HTR-8/SVneo (cell line): ENCODE measurements at regions not wholly inside any gene's neighbourhood (a gene's known extent, or its start where the extent isn't known, plus 50 kb on each side); places are given as distances from the start of the nearest gene placed in this dataset.

Experiments
- DNase-seq: peaks from one replicate; pipeline ENCODE4 v3.0.0; 2011; ENCODE audit warnings: low spot score, mixed read lengths; ENCODE audit not compliant: insufficient read length
- FAIRE-seq: peaks from 2 replicates; lab custom pipeline; 2011; peaks lifted over from hg19 to GRCh38; lab: Jason Lieb, UNC

DNA sequence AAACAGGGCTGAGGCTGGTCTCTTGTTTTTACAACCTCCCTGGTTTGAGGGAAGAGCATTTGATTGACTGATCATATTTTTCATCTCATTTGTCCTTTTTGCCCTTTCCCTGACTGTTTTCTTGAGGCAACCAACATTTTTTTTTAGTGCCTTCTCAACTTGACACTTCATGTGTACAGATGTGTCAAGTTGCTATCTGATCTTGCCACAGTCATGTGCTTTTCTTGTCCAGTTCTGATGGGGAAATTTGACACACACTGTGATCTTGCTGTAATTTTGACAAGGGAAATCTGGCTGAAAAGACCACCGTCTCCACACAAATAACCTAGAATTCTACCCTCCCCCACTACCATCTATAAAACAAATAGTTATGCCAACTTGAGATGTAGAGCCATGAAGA, 329.6 kb downstream of the KCTD12 start:
- FAIRE-seq (no peak), DNase-seq (no peak)

DNA sequence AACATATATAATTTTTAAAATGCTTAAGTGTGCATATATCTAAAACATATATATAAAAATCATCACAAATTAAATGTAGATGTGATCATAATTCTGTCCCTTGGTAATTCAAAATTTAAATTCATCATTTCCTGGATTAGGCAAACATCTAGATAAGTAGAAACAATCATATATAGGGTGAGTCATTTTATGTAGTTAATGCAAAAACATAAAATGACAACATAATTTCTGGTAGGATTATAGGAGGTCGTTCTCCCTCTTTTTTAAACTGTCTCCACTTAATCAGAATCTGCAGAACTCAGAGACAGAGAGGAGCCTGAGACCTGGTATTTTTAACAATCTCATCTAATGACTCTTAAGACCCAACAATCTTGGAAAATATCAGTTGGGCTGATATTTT, 333.4 kb downstream of the KCTD12 start:
- FAIRE-seq (no peak), DNase-seq (no peak)

DNA sequence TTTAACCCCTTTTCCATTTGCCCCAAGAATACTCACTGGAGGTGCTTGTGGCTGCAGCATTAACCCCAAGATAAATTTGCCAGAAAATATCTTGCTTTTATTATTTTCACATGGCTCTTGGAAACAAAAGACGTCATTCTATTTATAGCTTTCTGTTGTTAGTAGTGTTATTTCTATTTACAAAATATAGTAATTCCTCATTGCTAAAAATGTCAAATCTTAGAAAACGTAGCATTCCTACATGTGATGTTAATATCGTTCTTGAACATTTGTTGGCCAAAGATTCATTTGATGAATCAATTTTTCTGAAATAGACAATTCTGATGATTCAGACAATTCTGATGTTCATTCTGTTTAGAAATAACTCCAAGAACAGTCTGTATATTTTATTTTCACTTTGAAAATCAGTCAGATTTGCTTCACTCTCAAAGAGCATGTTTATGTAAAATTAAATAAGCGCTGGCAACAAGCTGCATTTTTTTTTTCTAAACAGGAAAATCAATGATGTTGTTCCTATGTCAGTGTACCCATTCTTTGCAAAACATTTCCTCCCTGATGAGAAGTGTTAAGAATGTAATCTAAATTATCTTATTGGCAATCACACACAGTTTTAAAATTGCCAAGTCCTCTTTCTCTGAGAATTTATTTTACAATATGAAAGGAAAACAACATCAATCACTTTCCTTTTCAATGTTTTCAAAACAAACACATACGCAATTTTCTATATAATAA, 334.0 kb downstream of the KCTD12 start:
- no peak for FAIRE-seq

DNA sequence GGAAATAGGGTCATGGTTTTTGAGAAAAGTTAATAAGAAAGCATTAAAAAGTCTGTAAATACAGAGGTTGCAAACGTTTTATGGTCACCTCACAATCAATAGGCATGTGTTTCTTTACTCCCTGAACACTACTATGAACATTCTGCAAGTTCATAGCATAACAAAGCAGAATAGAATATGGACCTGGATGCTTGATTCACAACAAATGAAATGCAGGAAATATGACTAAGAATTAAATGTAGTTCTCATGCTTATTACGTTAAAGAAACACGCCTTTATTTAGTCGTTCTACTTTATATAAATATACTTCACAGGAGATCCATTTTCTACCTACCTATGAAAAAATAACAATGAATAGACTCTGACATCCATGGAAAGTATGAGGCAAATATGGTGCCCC, 344.0 kb downstream of the KCTD12 start:
- DNase-seq (no peak), FAIRE-seq (no peak)

More for the DNA sequence above, 334.0 kb downstream of the KCTD12 start:
- no peak for DNase-seq

DNA sequence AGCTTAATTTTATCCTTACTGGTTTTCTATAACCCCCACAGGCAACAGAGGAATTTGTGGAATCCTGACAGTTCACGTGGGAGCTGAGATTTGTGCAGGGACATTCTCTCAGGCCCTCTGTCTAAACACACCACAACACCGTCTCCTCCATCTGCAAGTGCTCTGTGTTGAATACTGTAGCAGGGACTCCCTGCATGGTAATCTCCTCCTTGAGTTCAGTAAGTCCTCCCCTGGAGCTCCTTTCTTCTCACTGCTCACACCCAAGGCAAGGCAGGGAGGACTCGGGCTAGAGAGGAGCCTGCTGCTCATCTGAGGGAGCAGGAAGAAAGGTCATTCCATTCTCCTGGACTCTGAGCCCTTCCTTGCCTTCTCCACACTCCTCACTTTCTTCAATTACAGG, 348.2 kb downstream of the KCTD12 start:
- no peak for FAIRE-seq
- DNase-seq: no peak

DNA sequence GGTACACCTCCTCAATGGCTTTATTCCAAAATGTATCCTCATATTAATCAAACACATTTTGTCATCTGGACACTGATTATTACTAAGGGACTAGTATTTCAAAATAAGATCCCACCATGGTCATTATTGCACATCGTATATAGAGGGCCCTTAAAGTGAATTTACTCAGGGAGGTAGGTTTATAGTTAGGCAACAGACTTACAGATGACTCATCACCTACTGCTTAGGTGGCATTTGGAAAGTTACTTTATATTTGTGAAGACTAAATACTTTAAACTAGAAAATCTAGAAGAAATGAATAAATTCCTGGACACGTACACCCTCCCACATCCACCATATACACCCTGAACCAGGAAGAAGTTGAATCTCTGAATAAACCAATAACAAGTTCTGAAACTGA, 353.0 kb downstream of the KCTD12 start:
- no peak for FAIRE-seq
- no peak for DNase-seq

DNA sequence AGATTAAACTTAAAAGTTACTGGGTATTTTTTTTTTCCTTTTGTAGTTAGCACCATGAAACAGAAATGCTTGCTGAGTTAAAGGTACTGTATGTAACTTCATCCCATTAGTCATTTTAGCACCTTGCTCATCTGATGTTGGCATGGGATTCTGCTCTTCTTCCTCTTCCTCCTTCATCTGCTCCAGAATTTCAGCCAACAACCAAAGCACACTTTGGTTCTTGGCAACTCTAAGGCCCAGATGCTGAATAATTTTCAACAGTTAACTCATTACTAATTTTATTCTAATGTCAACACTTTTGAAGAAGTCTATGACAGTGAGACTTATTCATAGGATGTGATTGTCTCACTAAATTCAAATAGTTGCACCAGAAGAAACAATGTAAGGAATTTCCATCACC, 359.2 kb downstream of the KCTD12 start:
- DNase-seq: no peak
- no peak for FAIRE-seq

DNA sequence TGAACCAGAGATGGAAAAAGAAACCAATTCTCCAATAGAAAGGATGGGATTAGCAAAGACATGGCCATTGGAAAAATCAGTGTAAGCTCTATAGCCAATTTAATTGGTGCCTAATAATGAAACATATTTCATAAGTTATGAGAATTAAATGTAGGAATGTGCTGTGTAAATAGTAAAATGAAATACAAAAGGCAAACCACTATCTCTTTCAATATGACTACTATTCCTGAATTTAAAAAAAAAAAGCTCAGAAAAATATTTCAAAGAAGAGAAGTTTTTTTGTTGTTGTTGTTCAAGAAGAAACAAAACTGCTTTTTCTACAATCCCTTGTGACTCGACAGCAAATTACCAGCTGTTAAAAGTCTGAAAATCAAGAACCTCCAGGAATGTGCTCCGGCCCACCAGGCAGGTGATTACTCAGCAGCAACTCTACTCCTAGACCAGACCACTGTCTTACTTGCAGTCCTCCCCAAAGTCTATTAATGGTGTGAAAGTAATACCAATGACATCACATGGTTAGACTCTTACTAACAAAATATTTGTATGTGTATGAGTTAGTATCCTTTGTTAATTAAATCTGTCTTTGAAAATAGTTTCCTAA, 362.4 kb downstream of the KCTD12 start:
- DNase-seq (no peak), FAIRE-seq (no peak)

DNA sequence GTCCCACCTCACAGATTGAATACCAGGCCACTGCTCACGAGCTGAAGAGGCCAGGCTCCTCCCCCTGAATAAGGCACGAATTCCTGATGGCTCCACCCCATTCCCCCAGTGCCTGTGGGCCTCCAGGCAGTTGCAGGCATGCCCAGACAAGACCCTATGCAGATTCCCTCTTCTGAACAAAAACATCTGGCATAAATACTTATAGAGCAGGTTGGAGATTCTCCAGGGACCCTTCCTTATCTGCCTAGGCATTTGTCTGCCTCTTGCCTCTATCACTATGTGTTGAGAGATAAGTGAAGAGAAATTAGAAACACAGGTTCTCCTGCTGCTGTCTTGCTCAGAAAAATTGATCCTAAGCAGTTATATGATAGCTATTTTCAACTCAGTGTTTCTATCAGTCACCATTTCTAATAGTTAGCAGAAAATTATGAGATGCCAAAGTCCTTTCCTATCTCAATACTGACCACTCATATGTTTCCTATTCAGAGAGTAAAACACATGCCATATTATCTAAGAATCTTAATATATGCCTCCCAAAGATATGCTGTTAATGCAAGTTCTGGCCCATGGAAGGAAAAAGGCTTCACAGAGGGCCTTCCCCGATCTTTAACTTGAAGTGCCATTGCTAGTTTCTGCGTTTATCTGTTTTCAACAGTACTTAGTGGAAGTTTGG, 364.0 kb downstream of the KCTD12 start:
- FAIRE-seq (no peak), DNase-seq (no peak)

DNA sequence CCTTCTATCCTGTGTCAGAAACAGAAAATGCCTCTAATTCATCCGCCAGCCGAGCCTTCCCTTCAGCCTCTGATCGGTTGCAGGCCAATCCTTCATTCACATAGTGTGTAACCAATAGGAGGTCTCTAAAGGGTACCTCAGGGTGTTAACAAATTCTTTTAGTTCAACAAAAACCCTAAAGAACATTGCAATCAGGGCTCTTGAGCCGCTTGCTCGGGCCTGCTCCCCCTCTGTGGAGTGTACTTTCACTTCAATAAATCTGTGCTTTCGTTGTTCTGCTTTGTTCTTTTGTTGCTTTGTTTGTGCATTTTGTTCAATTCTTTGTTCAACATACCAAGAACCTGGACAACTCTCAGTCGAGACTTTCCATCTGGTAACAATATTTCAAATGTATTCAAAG, 366.5 kb downstream of the KCTD12 start:
- no peak for DNase-seq
- FAIRE-seq: no peak

DNA sequence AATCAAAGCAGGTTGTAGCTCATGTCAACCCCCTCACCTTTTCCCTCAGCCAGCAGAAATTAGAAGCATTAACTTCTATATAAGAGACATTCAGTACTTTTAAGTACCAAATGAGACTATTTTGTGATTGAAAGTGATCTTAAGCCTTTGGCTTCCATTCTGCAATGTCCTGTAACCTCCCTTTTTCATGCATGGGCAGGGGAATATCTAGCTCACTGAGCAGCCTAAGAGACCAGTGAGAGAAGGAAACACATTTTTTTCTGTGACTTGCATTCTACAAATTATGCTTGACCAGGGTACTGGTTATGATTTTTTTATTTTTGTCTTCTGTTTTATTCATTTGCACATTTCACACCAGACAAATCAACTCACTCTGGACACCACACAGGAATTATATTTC, 369.6 kb downstream of the KCTD12 start:
- no peak for DNase-seq
- FAIRE-seq: no peak

DNA sequence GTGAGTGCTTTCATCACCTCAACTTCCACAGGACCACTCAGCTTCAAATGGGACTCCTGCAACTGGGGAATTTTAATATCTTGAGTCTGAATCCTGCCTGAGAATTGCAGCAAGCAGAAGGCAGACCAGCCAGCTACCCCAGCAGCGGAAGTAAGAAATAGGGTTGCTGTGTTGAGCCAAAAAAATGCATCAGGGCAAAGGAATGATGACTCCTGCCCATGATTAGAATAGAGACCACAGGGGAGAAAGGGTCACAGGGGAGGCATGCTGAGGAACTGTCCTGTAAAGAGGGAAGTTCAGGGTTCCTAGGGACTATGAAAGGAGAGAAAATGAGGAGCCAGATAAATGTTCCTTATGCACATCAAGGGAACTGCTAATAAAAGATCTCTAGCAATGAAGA, 370.2 kb downstream of the KCTD12 start:
- no peak for FAIRE-seq
- DNase-seq: peak; percentile 2

DNA sequence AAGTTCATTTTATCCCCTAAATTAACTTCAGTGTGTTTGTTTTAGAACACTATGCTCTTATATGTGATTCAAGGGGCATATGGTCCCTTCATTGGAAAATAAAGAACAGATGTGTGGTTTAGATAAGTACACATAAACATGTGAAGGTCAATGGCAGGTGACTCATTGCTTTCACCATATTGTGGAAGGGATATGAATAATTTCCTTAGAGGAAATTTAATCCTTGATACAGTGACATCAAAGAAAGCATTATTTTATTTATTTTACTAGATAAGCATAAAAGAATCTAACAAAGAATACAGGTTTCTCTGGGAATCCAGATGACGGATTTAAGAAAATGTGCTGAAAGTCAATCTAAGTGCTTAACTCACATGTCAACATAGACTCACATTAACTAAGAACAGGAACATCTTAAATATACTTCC, 373.5 kb downstream of the KCTD12 start:
- DNase-seq: no peak
- FAIRE-seq: no peak

DNA sequence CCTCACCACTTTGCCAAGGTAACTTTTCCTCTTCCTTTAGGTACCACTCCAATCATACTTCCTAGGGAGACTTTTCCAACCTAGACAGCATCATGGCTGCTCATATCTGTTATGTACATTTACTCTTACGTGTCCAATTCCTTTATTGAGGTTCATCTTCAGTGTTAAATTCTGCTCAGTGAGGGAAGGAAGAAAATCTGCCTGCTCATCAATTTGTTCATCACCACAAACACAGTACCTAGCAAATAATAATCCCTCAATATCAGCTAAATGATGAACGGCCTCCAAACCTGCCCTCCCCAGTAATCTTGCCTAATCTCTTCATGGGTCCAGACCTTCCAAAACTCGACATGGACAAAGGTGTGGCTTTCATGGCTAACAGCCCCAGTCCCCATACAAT, 380.8 kb downstream of the KCTD12 start:
- FAIRE-seq (no peak), DNase-seq (no peak)

DNA sequence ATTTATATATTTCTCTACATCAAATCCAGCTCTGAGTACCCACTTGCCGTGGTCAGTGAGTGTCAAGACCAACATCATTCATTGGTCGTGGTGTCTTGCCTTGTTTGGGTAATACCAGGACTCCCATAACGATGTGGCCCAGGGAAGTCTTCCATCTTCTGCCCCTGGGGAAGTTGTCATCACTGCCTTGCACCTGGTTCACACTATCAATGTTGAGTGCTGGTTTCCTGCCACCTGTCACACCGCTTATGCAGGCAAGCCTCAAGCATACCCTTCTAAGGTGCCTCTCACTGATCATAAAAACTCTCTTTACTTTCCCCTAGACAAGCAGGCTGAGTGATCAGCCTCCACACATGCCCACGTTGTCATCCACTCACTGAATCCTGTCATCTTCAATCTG, 382.4 kb downstream of the KCTD12 start:
- DNase-seq (no peak), FAIRE-seq (no peak)

DNA sequence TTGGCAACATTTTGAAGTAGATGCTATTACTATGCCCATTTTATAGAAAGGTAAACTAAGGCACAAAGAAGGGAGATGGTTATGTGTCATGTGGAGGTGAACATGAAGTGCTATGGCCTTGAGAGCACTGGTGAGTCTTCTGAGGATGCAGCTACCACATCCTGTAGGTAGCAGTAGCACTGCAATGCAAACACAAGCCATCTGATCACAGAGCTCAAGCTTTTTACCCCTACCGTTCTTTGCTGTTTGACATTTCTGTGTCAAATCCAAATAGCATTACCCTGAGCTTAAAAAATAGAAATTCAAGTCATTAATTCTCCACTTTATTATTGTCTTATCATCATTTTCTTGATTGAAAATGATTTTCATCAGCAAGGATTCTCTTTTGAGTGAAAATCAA, 382.9 kb downstream of the KCTD12 start:
- DNase-seq (no peak), FAIRE-seq (no peak)

DNA sequence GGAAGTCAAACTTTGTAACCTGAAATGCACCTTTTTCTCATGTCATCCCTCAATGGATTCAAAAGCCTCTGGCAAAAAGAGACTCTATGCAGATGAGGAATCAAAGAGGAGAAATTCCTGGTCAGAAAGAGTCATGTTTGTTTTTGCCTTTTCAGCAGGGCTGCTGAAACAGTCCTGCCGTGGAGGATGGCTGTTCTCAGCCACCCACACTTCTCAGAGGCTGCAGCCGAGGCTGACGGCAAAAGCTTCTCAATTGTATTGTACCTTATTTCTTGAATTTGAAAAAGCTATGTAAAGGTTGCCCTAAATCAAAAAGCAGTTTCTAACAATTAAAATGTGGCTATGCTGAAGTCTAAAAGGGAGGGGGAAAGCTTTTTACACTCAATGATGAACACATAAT, 385.3 kb downstream of the KCTD12 start:
- no peak for DNase-seq
- no peak for FAIRE-seq

DNA sequence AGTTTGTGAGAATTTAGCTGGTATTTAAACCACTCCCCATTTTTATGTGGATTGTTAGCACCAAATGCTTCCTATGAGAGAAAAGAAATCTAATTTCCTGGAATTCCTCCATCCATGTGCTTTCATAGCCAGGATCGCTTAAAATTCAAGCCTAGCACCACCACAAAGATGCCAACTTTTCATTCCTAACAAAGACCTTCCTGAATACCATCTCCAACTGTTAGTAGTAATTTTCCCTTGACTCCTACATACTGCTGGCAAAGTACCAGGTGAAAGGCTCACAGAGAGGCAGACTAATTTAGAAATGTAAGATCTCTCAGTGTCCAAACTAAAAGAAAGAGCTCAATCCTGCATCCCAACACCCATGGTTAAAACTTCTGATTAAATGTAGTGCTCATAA, 386.3 kb downstream of the KCTD12 start:
- no peak for DNase-seq
- no peak for FAIRE-seq

DNA sequence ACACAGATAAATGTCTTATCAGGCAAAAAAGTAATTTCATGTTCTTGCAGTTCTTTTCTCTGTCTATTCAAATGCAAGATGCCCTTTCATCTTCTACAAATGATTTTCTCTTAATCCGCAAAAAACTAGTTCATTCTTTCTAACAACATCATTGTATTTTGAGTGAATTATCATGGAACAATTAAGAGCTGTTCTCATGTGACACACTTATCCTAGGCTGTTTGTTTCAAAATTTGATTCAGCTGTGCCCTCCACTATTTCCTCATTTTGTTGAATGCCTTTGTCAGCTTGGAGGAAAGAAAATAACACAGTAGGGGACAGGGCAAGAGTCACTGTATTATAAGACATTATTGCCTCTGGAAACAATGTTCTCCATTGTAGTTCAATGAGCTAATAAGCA, 396.9 kb downstream of the KCTD12 start:
- DNase-seq (no peak), FAIRE-seq (no peak)

DNA sequence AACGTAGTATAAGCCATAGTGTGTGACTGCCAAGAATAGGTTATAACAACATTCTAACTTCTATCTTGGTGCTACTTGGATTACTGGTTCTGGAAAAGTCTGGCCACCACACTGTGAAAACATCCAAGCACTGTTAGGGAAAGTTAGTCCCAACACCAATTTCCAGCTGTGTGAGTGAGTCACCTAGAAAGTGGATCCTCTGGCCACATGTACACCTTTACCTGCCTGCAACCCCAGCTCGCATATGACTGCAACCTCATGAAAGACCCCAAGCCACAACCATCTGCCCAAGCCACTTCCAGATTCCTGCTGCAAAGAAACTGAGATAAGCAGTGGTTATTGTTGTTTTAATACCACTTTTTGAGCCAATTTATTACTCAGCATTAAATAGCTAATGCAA, 404.5 kb downstream of the KCTD12 start:
- FAIRE-seq (no peak), DNase-seq (no peak)

DNA sequence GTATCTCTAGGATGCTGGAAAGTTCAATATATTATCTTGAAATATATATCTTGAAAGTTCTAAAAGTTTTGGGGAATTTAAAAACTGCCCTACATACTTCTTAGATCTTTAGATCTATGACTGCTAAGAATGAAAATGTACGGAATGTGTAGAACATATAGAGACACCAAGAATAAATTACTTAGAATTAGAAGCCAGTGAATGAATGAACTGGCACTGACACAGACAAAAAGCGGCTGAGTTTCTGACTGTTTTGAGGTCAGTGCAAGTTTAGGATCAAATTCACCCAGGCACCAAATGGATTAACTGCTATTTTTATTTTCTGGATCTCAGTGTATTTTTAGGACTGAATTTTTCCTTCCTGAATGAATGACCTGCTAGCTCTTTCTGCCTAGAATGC, 411.2 kb downstream of the KCTD12 start:
- no peak for FAIRE-seq
- no peak for DNase-seq

DNA sequence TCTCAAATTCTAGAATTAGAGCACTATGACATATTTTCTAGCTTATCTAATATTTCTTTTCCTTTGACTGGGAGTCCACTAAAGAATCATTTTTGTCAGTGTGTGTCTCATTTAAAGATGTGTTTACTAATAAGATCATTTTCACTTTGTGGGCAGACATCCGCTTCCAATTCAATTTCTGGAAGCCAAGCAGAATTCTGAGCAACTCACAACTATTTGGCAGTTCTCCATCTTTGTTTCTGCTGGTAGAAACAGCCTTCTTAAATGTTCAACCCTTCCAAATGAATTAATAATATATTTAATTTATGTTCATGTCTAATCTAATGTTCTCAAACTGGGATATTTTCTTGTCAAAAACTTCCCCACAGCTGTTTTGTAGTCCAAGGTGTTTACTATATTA, 411.8 kb downstream of the KCTD12 start:
- DNase-seq (no peak), FAIRE-seq (no peak)
